ENCODE measurements at regions not wholly inside any gene's neighbourhood (a gene's known extent, or its start where the extent isn't known, plus 50 kb on each side); places are given as distances from the start of the nearest gene placed in this dataset.

DNA sequence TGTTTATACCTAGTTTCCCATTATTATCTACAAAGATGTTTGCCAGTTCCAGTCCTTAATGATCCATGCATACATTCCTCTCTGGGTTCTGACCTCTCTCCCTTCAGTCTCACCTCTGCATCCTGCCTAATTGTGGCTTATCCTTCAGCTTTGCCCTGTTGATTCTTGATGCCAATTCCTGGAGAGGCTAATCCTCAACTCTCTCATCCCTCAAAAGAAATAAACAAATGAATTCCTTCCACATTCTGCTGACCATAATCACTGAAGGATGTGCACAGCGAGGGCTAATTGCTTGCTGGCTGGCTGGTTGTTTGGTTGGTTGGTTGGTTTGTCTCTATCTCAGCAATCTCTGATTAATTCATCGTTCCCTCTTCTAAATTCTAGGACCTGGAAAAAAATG is 113.8 kb downstream of the IRS2 start:
- Histone ChIP-seq H3K4me3 (no peak overlapping the region), H3K36me3 (no peaks in the 10 kb centered on the region), H3K27me3 (no peaks in the 10 kb centered on the region), H3K4me1 (no peaks in the 10 kb centered on the region), H3K27ac (no peak overlapping the region), H3K9me3 (no peaks in the 10 kb centered on the region)
- ATAC-seq, result no peak
- no peak for TF ChIP-seq EP300 (IDR thresholded peaks at IDR 0.05)
- TF ChIP-seq, protein P1, sequence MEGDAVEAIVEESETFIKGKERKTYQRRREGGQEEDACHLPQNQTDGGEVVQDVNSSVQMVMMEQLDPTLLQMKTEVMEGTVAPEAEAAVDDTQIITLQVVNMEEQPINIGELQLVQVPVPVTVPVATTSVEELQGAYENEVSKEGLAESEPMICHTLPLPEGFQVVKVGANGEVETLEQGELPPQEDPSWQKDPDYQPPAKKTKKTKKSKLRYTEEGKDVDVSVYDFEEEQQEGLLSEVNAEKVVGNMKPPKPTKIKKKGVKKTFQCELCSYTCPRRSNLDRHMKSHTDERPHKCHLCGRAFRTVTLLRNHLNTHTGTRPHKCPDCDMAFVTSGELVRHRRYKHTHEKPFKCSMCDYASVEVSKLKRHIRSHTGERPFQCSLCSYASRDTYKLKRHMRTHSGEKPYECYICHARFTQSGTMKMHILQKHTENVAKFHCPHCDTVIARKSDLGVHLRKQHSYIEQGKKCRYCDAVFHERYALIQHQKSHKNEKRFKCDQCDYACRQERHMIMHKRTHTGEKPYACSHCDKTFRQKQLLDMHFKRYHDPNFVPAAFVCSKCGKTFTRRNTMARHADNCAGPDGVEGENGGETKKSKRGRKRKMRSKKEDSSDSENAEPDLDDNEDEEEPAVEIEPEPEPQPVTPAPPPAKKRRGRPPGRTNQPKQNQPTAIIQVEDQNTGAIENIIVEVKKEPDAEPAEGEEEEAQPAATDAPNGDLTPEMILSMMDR (IDR thresholded peaks at IDR 0.05), result no peak
- no peak for TF ChIP-seq POLR2A (IDR thresholded peaks at IDR 0.05)
- no peak for TF ChIP-seq POLR2AphosphoS5 (IDR thresholded peaks at IDR 0.05)
- WGBS, 2 donors (ENCODE audit: low coverage in 1 of 2), result 39 to 69% methylated on average over 2 of the region's 2 CpGs

DNA sequence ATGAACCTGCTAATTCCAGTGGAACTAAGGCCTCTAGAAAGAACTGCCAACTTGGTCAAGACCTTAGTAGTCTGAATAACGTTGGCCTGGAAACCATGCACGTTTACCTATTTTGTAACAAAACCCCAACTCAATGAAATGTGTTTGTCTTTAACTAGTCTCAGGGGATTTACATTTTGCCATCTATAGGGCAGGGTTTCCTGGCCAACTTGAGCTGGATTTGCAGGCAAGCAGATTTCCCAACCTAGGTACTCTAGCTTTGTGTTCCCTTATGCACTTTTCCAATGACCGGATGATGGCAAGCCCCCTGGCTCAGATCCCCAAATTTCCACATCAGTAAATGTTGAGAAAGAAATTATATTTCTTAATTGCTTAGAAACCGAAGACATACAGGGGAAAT is 114.5 kb downstream of the IRS2 start:
- H3K36me3 ChIP-seq, result no peaks in the 10 kb centered on the region
- ATAC-seq, result no peak
- no peak overlapping the region for H3K27ac ChIP-seq
- WGBS, 2 donors (ENCODE audit: low coverage in 1 of 2), result 77 to 89% methylated on average over 2 to 4 of the region's 4 CpGs
- H3K9me3 ChIP-seq, result no peaks in the 10 kb centered on the region
- TF ChIP-seq, protein P1 (IDR thresholded peaks at IDR 0.05), result no peak
- no peak for TF ChIP-seq EP300 (IDR thresholded peaks at IDR 0.05)
- TF ChIP-seq POLR2A (IDR thresholded peaks at IDR 0.05), result no peak
- TF ChIP-seq POLR2AphosphoS5 (IDR thresholded peaks at IDR 0.05), result no peak
- no peak overlapping the region for H3K4me3 ChIP-seq
- H3K27me3 ChIP-seq, result no peaks in the 10 kb centered on the region
- H3K4me1 ChIP-seq, result no peaks in the 10 kb centered on the region

DNA sequence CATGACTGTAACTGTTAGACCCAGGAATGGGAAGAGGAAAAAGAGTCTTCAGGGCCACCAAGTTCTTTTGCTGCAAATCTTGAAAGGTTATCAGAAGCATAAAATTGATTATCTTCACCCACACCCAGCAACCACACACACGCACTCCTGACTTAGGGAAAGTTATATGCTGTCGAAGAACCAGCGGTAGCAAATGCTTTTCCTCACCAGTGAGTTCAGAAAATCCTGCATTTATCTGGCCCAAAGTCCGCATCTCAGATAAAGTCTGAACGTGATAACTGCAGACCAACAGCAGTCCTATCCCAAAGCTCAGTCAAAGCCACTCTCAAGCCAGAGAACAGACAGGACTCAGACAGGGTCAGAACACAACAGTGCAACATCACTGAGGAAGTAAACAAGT is 115.6 kb downstream of the IRS2 start:
- 87 to 92% methylated on average over 3 to 4 of the region's 5 CpGs for WGBS, 2 donors (ENCODE audit: low coverage in 1 of 2)
- TF ChIP-seq POLR2A (IDR thresholded peaks at IDR 0.05) (no peak), POLR2AphosphoS5 (IDR thresholded peaks at IDR 0.05) (no peak), EP300 (IDR thresholded peaks at IDR 0.05) (no peak)
- TF ChIP-seq, protein P1 (IDR thresholded peaks at IDR 0.05), result no peak

DNA sequence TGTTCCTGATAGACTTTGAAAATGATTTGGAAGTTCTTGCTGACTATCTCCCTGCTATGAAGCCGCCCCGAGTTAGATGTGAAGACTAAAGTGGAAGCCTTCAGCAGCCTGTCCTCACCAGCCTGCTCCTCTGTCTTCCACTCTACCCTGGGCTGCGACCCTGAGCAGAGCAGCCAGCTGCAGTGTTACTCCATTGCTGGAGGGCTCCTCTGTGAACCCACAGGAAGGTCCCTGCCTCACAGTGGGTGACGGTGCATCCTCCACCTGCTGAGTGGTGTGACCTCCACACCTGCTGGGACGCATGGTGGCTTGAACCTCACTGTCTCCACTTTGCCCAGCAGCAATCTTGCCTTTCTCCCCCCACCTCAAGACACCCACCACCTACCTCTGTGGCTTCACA is 116.4 kb downstream of the IRS2 start:
- H3K4me1 ChIP-seq, result no peaks in the 10 kb centered on the region
- H3K27ac ChIP-seq, result no peak overlapping the region
- no peaks in the 10 kb centered on the region for H3K36me3 ChIP-seq
- WGBS, 2 donors (ENCODE audit: low coverage in 1 of 2), result 86 to 88% methylated on average over 3 to 4 of the region's 5 CpGs
- TF ChIP-seq EP300 (IDR thresholded peaks at IDR 0.05), result no peak
- no peak for TF ChIP-seq POLR2A (IDR thresholded peaks at IDR 0.05)
- TF ChIP-seq, protein P1 (IDR thresholded peaks at IDR 0.05), result no peak
- no peak for TF ChIP-seq POLR2AphosphoS5 (IDR thresholded peaks at IDR 0.05)
- H3K4me3 ChIP-seq, result no peak overlapping the region
- H3K27me3 ChIP-seq, result no peaks in the 10 kb centered on the region
- ATAC-seq, result no peak
- no peaks in the 10 kb centered on the region for H3K9me3 ChIP-seq

More for the DNA sequence above, 115.6 kb downstream of the IRS2 start:
- no peaks in the 10 kb centered on the region for H3K4me1 ChIP-seq
- no peak overlapping the region for H3K4me3 ChIP-seq
- H3K36me3 ChIP-seq, result no peaks in the 10 kb centered on the region
- no peak for ATAC-seq
- no peak overlapping the region for H3K27ac ChIP-seq
- no peaks in the 10 kb centered on the region for H3K27me3 ChIP-seq
- H3K9me3 ChIP-seq, result no peaks in the 10 kb centered on the region

DNA sequence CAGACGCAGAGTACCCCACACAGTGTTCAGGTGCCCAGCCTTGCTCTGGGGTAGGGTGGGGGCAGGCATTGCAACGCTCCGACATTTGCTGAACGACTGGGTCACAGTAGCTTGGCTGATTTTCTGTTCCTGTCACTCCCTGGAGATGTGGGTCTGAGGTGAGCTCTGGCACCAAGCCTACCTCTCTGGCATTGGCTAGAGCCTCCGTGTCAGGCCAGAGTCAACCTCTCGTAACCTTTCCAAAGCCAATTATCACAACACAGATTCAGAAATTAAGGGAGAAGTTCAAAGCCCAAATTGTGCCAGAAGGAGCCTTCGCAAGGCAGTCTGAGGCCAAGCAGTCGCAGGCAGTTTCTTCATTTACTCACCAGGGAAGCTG is 117.2 kb downstream of the IRS2 start:
- ATAC-seq, result no peak
- TF ChIP-seq POLR2AphosphoS5 (IDR thresholded peaks at IDR 0.05) (no peak), POLR2A (IDR thresholded peaks at IDR 0.05) (no peak), EP300 (IDR thresholded peaks at IDR 0.05) (no peak)
- TF ChIP-seq, protein P1 (IDR thresholded peaks at IDR 0.05), result no peak
- WGBS, 2 donors (ENCODE audit: low coverage in 1 of 2), result 83 to 90% methylated on average over 3 to 7 of the region's 8 CpGs

More for the DNA sequence above, 117.2 kb downstream of the IRS2 start:
- H3K9me3 ChIP-seq, result no peaks in the 10 kb centered on the region
- no peak overlapping the region for H3K4me3 ChIP-seq
- H3K27ac ChIP-seq, result no peak overlapping the region
- H3K27me3 ChIP-seq, result no peaks in the 10 kb centered on the region
- H3K4me1 ChIP-seq, result no peaks in the 10 kb centered on the region
- H3K36me3 ChIP-seq, result no peaks in the 10 kb centered on the region

Measured in gastroesophageal sphincter (tissue), 4 donors.